ENCODE measurements at regions not wholly inside any gene's neighbourhood (a gene's known extent, or its start where the extent isn't known, plus 50 kb on each side); places are given as distances from the start of the nearest gene placed in this dataset.

DNA sequence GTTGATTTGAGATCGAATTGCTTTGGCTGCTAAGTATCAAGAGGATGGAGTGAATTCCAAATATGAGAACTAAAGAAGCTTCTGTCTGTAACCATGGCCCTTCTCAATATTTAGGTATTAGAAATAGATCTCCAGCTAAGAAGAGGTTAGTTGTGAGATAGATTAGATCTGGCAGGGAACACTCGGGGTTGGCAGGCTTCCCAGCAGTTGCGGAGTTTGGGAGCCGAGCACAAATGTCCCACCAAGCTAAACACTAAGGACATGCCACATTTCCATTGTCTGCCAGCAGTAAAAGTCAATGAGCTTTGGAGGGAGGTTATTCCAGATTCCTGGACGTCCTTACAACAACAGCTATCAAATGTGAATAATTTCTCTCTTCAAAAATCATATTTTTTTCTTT lies 85.8 kb downstream of the TAF11L14 start:
- Histone ChIP-seq H3K27me3 (no peaks in the 10 kb centered on the region), H3K9me3 (no peaks in the 10 kb centered on the region), H3K36me3 (no peaks in the 10 kb centered on the region), H3K27ac (no peak overlapping the region), H3K4me1 (no peaks in the 10 kb centered on the region), H3K4me3 (no peak overlapping the region)
- ATAC-seq (ENCODE audit: low FRiP score in 2 of 2): no peak
- TF ChIP-seq POLR2AphosphoS5 (IDR thresholded peaks at IDR 0.05) (no peak), POLR2A (IDR thresholded peaks at IDR 0.05) (no peak), EP300 (IDR thresholded peaks at IDR 0.05) (no peak)
- TF ChIP-seq, protein P1, sequence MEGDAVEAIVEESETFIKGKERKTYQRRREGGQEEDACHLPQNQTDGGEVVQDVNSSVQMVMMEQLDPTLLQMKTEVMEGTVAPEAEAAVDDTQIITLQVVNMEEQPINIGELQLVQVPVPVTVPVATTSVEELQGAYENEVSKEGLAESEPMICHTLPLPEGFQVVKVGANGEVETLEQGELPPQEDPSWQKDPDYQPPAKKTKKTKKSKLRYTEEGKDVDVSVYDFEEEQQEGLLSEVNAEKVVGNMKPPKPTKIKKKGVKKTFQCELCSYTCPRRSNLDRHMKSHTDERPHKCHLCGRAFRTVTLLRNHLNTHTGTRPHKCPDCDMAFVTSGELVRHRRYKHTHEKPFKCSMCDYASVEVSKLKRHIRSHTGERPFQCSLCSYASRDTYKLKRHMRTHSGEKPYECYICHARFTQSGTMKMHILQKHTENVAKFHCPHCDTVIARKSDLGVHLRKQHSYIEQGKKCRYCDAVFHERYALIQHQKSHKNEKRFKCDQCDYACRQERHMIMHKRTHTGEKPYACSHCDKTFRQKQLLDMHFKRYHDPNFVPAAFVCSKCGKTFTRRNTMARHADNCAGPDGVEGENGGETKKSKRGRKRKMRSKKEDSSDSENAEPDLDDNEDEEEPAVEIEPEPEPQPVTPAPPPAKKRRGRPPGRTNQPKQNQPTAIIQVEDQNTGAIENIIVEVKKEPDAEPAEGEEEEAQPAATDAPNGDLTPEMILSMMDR (IDR thresholded peaks at IDR 0.05): no peak
- no peak for DNase-seq
- 38 to 40% methylated on average over 5 of the region's 5 CpGs for WGBS, 2 donors

DNA sequence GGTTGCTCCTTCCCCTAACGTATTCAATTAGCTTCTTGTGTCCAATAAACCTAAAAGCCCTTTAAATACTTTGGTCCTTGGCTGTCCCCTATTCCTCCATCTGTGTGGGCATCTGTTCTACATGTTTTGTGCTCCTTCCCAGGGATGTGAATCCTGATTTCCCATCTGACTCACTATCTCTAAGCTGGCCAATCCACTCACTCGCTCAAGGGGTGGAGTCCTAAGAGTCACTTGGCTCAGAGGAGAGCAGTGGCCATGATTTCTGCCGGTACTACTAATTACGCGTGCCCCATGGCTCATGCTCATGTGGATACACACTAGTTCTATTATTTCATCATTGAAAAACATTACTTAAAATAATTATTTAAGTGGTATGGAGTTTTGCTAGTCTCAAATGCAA lies 89.6 kb downstream of the TAF11L14 start:
- ATAC-seq (ENCODE audit: low FRiP score in 2 of 2): no peak
- Histone ChIP-seq H3K4me1 (no peaks in the 10 kb centered on the region), H3K4me3 (no peak overlapping the region), H3K27me3 (no peaks in the 10 kb centered on the region), H3K27ac (no peak overlapping the region), H3K9me3 (no peaks in the 10 kb centered on the region), H3K36me3 (no peaks in the 10 kb centered on the region)
- TF ChIP-seq EP300 (IDR thresholded peaks at IDR 0.05) (no peak), POLR2AphosphoS5 (IDR thresholded peaks at IDR 0.05) (no peak), POLR2A (IDR thresholded peaks at IDR 0.05) (no peak)
- TF ChIP-seq, protein P1 (IDR thresholded peaks at IDR 0.05): no peak
- 73 to 81% methylated on average over 5 of the region's 5 CpGs for WGBS, 2 donors
- no peak for DNase-seq

DNA sequence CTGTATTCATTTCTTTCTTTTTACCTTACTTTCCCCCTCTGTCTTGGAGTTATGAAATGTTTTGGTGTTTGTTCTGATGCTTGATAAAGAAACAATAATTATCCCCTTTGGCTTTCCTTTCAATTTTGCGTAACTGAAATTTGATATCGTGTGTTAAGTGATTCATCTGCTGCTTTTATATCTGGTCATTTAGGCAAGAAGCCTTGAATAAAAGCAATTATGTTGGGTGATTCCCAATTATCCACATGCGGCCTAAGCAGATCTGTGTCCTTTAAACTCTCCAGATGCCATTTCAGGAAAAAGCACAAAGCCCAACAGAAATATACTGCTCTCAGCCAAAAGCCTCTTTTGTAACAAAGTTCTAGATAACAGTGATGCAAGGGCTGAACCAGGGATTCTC lies 92.8 kb downstream of the TAF11L14 start:
- DNase-seq: no peak
- ATAC-seq (ENCODE audit: low FRiP score in 2 of 2): no peak
- Histone ChIP-seq H3K27ac (no peak overlapping the region), H3K36me3 (no peaks in the 10 kb centered on the region), H3K27me3 (no peaks in the 10 kb centered on the region), H3K4me3 (no peak overlapping the region), H3K9me3 (no peaks in the 10 kb centered on the region), H3K4me1 (no peaks in the 10 kb centered on the region)
- WGBS, 2 donors: 85 to 94% methylated on average over 3 of the region's 3 CpGs
- TF ChIP-seq EP300 (IDR thresholded peaks at IDR 0.05): no peak
- TF ChIP-seq, protein P1 (IDR thresholded peaks at IDR 0.05): no peak
- TF ChIP-seq POLR2A (IDR thresholded peaks at IDR 0.05): no peak
- no peak for TF ChIP-seq POLR2AphosphoS5 (IDR thresholded peaks at IDR 0.05)

DNA sequence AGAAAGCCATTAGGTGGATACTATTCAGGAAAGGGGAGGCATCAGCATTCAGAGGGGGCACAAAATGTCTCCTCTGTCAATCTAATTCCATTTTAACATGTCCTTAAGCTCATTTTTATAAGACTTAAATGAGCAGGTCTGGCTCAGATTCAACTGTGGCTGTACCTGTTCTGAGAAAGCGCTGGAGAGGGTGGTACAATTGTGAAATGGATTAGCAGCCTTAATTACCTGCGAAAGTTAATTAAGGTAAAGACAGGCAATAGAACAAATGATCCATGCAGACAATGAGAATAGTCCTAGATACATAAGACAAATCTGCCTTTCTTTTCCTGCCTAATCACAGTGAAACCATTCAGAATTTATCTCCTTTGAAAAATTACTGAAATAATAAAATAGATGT lies 96.2 kb downstream of the TAF11L14 start:
- H3K9me3 ChIP-seq: no peaks in the 10 kb centered on the region
- no peak overlapping the region for H3K4me3 ChIP-seq
- TF ChIP-seq POLR2AphosphoS5 (IDR thresholded peaks at IDR 0.05): no peak
- TF ChIP-seq POLR2A (IDR thresholded peaks at IDR 0.05): no peak
- TF ChIP-seq EP300 (IDR thresholded peaks at IDR 0.05): no peak
- TF ChIP-seq, protein P1 (IDR thresholded peaks at IDR 0.05): no peak
- no peak overlapping the region for H3K27ac ChIP-seq
- no peaks in the 10 kb centered on the region for H3K36me3 ChIP-seq
- DNase-seq (no peak), ATAC-seq (ENCODE audit: low FRiP score in 2 of 2) (no peak)
- no peaks in the 10 kb centered on the region for H3K27me3 ChIP-seq
- 96 to 99% methylated on average over 2 of the region's 2 CpGs for WGBS, 2 donors
- H3K4me1 ChIP-seq: no peaks in the 10 kb centered on the region

DNA sequence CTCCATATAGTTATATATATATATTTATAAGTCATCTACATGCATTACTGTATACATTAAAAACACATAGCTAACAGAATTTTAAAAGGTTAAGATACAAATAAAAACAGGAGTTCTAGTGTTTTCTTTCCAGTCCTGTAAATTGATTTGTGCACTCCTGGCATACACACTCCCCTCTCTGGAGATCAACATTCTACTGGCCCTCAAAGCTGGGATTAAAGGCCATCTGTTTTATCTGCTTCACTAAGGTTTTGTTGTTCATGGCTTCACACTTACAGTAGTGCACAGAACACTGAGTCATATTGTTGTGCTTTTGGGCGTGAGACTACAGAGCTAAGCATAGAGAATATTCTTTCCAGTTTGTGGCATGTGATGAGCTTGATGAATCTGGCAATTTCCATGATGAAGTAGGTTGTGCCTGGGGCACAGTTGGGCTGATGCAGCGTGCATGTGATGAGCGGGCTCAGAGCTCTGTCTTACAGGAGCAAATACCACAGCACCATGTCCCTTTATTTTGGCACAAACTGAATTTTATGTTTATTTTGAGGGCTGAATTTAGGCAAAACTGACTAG lies 98.2 kb downstream of the TAF11L14 start:
- Histone ChIP-seq H3K27me3 (no peaks in the 10 kb centered on the region), H3K27ac (no peak overlapping the region), H3K9me3 (no peaks in the 10 kb centered on the region), H3K4me3 (no peak overlapping the region), H3K4me1 (no peaks in the 10 kb centered on the region), H3K36me3 (no peaks in the 10 kb centered on the region)
- ATAC-seq (ENCODE audit: low FRiP score in 2 of 2) (no peak), DNase-seq (no peak)
- WGBS, 2 donors: 92% methylated on average over 3 of the region's 3 CpGs
- TF ChIP-seq, protein P1 (IDR thresholded peaks at IDR 0.05): no peak
- TF ChIP-seq EP300 (IDR thresholded peaks at IDR 0.05): no peak
- no peak for TF ChIP-seq POLR2AphosphoS5 (IDR thresholded peaks at IDR 0.05)
- no peak for TF ChIP-seq POLR2A (IDR thresholded peaks at IDR 0.05)
